ENCODE measurements at regions not wholly inside any gene's neighbourhood (a gene's known extent, or its start where the extent isn't known, plus 50 kb on each side); places are given as distances from the start of the nearest gene placed in this dataset.
"Not testable (repeated sequence)": the region's sequence is repeated elsewhere in the genome, so short reads cannot be mapped to it uniquely, and the experiment has no call there.

DNA sequence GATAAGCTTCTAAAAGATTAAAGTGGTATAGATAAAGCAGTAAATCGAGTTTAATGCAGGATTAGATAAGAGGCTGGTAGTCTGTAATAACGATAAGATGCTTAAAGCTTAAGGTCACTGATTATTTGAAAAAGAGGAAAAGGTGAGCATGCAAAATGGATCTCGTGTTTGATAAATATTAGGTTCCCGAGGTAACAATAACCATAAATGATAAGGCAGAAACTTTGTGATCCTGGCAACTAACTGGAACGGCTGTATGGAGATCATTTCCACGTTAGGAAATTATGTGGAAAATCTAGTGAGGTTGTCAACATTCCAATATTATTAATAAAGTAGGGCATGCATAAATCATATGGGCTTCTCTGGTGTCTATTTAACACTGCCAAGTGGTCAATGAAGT, 255.5 kb downstream of the EFCAB11 start:
- Mint-ChIP-seq H3K4me3 (ENCODE audit: unreplicated experiment) (no peak overlapping the region), H3K4me1 (ENCODE audit: insufficient read depth, unreplicated experiment) (peaks cover 5% of the 10 kb centered on the region), H3K36me3 (ENCODE audit: insufficient read depth, unreplicated experiment) (no peaks in the 10 kb centered on the region), H3K27ac (ENCODE audit: low read depth, unreplicated experiment) (no peak overlapping the region), H3K27me3 (ENCODE audit: insufficient read depth, unreplicated experiment) (no peaks in the 10 kb centered on the region), H3K9me3 (ENCODE audit: unreplicated experiment) (peaks cover 4% of the 10 kb centered on the region)
- ChIA-PET CTCF (no interaction called here), POLR2A (no interaction called here)
- no peak for DNase-seq (ENCODE audit: unreplicated experiment)
- no TSS peak for BruUV-seq (replicated peaks)
- TF ChIP-seq, protein P1, sequence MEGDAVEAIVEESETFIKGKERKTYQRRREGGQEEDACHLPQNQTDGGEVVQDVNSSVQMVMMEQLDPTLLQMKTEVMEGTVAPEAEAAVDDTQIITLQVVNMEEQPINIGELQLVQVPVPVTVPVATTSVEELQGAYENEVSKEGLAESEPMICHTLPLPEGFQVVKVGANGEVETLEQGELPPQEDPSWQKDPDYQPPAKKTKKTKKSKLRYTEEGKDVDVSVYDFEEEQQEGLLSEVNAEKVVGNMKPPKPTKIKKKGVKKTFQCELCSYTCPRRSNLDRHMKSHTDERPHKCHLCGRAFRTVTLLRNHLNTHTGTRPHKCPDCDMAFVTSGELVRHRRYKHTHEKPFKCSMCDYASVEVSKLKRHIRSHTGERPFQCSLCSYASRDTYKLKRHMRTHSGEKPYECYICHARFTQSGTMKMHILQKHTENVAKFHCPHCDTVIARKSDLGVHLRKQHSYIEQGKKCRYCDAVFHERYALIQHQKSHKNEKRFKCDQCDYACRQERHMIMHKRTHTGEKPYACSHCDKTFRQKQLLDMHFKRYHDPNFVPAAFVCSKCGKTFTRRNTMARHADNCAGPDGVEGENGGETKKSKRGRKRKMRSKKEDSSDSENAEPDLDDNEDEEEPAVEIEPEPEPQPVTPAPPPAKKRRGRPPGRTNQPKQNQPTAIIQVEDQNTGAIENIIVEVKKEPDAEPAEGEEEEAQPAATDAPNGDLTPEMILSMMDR (IDR thresholded peaks at IDR 0.05; ENCODE audit: unreplicated experiment): no peak
- intact Hi-C loops (cut with micrococcal nuclease): no loop called here

DNA sequence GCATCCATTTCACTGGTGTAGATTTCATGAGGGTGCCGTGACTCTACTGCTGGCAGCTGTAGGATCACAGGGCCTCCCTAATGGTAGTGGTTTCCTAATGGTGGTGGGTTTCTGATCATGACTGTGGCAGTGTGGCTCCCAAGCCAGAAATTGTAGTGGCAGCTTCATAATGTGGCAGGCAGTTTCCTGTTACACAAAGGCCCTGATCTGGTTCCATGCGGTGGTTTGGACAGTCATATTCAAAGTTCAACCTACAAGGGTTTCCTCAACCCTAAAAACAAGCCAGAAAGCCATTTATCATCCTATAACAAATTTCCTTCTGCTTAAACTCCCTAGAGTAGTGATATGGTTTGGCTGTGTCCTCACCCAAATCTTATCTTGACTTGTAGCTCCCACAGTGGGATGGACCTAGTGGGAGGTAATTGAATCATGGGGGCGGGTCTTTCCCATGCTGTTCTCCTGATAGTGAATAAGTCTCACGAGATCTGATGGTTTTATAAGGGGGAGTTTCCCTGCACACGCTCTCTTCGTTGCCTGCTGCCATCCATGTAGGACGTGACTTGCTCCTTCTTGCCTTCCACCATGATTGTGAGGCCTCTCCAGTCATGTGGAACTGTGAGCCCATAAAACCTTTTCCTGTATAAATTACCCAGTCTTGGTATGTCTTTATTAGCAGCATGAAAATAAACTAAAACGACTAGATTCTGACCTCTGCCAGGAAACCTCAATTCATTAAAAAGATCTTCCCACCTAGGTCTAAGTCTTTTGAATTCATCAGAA, 257.1 kb downstream of the EFCAB11 start:
- no peak overlapping the region for H3K4me3 Mint-ChIP-seq (ENCODE audit: unreplicated experiment)
- no peak overlapping the region for H3K27ac Mint-ChIP-seq (ENCODE audit: low read depth, unreplicated experiment)
- DNase-seq (ENCODE audit: unreplicated experiment): no peak
- H3K27me3 Mint-ChIP-seq (ENCODE audit: insufficient read depth, unreplicated experiment): no peaks in the 10 kb centered on the region
- POLR2A ChIA-PET: no interaction called here
- TF ChIP-seq, protein P1 (IDR thresholded peaks at IDR 0.05; ENCODE audit: unreplicated experiment): no peak
- no peaks in the 10 kb centered on the region for H3K36me3 Mint-ChIP-seq (ENCODE audit: insufficient read depth, unreplicated experiment)
- intact Hi-C loops (cut with micrococcal nuclease): no loop called here
- BruUV-seq (replicated peaks): no TSS peak
- peaks cover 4% of the 10 kb centered on the region for H3K9me3 Mint-ChIP-seq (ENCODE audit: unreplicated experiment)
- CTCF ChIA-PET: no interaction called here
- peaks cover 5% of the 10 kb centered on the region for H3K4me1 Mint-ChIP-seq (ENCODE audit: insufficient read depth, unreplicated experiment)

DNA sequence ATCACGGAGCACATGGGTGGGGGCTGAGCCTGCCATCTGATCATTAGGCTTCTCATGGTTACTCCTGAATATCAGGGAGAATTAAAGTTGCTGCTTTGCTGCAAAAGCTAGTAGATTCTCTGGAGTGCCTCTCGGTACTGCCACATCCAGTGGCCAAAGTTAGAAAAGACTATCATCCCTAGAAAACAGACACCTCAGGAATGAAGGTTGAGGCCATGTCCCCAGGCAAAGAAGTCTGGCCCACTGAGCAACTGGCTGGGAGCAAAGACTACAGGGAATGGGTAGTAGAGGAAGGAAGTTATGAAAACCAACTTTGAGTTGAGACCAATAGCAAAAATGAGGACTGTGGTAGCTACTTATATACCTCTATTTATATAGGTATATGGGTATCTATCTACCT, 258.7 kb downstream of the EFCAB11 start:
- Mint-ChIP-seq H3K4me3 (ENCODE audit: unreplicated experiment) (no peak overlapping the region), H3K27me3 (ENCODE audit: insufficient read depth, unreplicated experiment) (no peaks in the 10 kb centered on the region), H3K9me3 (ENCODE audit: unreplicated experiment) (peaks cover 4% of the 10 kb centered on the region), H3K27ac (ENCODE audit: low read depth, unreplicated experiment) (no peak overlapping the region), H3K36me3 (ENCODE audit: insufficient read depth, unreplicated experiment) (no peaks in the 10 kb centered on the region), H3K4me1 (ENCODE audit: insufficient read depth, unreplicated experiment) (no peaks in the 10 kb centered on the region)
- intact Hi-C loops (cut with micrococcal nuclease): no loop called here
- ChIA-PET POLR2A (no interaction called here), CTCF (no interaction called here)
- no TSS peak for BruUV-seq (replicated peaks)
- TF ChIP-seq, protein P1 (IDR thresholded peaks at IDR 0.05; ENCODE audit: unreplicated experiment): no peak
- no peak for DNase-seq (ENCODE audit: unreplicated experiment)

DNA sequence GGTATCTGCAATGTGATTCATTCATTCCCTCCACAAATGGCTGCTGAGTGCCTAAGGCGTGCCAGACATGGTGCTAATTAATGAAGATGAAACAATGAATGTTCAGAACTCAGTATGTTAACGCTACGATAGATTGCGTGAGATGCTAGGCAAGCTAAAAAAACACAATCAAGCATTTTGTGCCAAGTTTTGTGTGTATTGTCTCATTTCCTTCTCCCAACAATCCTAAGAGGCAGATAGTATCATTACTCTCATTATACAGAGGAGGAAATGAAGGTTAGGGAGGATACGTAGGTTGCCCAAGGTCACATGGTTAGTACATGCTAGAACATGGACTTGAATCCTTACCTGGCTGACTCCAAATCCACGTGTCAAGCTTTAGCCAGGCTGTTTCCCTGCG, 264.4 kb downstream of the EFCAB11 start:
- H3K4me3 Mint-ChIP-seq (ENCODE audit: unreplicated experiment): no peak overlapping the region
- intact Hi-C loops (cut with micrococcal nuclease): no loop called here
- ChIA-PET CTCF (no interaction called here), POLR2A (no interaction called here)
- H3K4me1 Mint-ChIP-seq (ENCODE audit: insufficient read depth, unreplicated experiment): no peaks in the 10 kb centered on the region
- DNase-seq (ENCODE audit: unreplicated experiment): no peak
- H3K9me3 Mint-ChIP-seq (ENCODE audit: unreplicated experiment): no peaks in the 10 kb centered on the region
- no peaks in the 10 kb centered on the region for H3K27me3 Mint-ChIP-seq (ENCODE audit: insufficient read depth, unreplicated experiment)
- TF ChIP-seq, protein P1 (IDR thresholded peaks at IDR 0.05; ENCODE audit: unreplicated experiment): no peak
- no peaks in the 10 kb centered on the region for H3K36me3 Mint-ChIP-seq (ENCODE audit: insufficient read depth, unreplicated experiment)
- H3K27ac Mint-ChIP-seq (ENCODE audit: low read depth, unreplicated experiment): no peak overlapping the region
- BruUV-seq (replicated peaks): no TSS peak

DNA sequence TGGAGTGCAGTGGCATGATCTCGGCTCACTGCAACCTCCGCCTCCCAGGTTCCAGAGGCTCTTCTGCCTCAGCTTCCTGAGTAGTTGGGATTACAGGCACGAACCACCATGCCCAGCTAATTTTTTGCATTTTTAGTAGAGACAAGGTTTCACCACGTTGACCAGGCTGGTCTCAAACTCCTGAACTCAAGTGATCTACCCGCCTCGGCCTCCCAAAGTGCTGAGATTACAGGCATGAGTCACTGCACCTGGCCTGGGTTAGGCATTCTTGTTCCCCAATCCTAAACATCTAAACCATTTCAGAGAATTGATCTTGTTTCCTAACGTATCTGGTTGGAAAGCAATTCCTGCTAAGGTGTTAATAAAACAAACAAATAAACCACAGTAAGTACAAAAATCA, 264.8 kb downstream of the EFCAB11 start:
- H3K4me1 Mint-ChIP-seq (ENCODE audit: insufficient read depth, unreplicated experiment); BruUV-seq (replicated peaks): not testable (repeated sequence)

More for the DNA sequence above, 264.8 kb downstream of the EFCAB11 start:
- H3K9me3 Mint-ChIP-seq (ENCODE audit: unreplicated experiment); POLR2A ChIA-PET; H3K4me3 Mint-ChIP-seq (ENCODE audit: unreplicated experiment); CTCF ChIA-PET; intact Hi-C loops (cut with micrococcal nuclease); DNase-seq (ENCODE audit: unreplicated experiment); H3K36me3 Mint-ChIP-seq (ENCODE audit: insufficient read depth, unreplicated experiment); H3K27ac Mint-ChIP-seq (ENCODE audit: low read depth, unreplicated experiment); H3K27me3 Mint-ChIP-seq (ENCODE audit: insufficient read depth, unreplicated experiment): not testable (repeated sequence)
